H1 (cell line): ENCODE measurements at regions not wholly inside any gene's neighbourhood (a gene's known extent, or its start where the extent isn't known, plus 50 kb on each side); places are given as distances from the start of the nearest gene placed in this dataset.

ENCODE experiments used
- CHD1 ChIP-seq: IDR thresholded peaks from 2 replicates; pipeline ENCODE4 v1.6.1; 2012; ENCODE audit warnings: low read depth, low read length, improper control_type of control experiment
- CTCF ChIP-seq, 3 experiments: IDR thresholded peaks; 1 replicate in 2 of 3; 2 replicates in 1 of 3; pipeline versions ENCODE4 v1.5.1 to v1.6.1; 2011; ENCODE audit warnings: low read length in 3 of 3, mild to moderate bottlenecking in 3 of 3, inconsistent platforms in 2 of 3, low read depth in 1 of 3, moderate library complexity in 1 of 3; ENCODE audit not compliant: insufficient read depth in 1 of 3; ENCODE audit errors: control extremely low read depth in 1 of 3
- MAX ChIP-seq: IDR thresholded peaks from 2 replicates; pipeline ENCODE4 v1.6.1; 2012; ENCODE audit warnings: inconsistent platforms
- POLR2A ChIP-seq, 2 experiments: IDR thresholded peaks; 1 replicate in 1 of 2; 2 replicates in 1 of 2; pipeline ENCODE4 v1.6.1; 2011; ENCODE audit warnings: low read depth in 2 of 2, low read length in 2 of 2, mild to moderate bottlenecking in 2 of 2; ENCODE audit errors: control extremely low read depth in 1 of 2
- RAD21 ChIP-seq, 2 experiments: IDR thresholded peaks in 1 of 2; conservative IDR thresholded peaks in 1 of 2; 2 replicates each; pipeline ENCODE4 v1.6.1; 2011; ENCODE audit warnings: low read depth in 2 of 2, low read length in 2 of 2, improper control_type of control experiment in 1 of 2, inconsistent platforms in 1 of 2, mild to moderate bottlenecking in 1 of 2, moderate library complexity in 1 of 2
- YY1 ChIP-seq: IDR thresholded peaks from 2 replicates; pipeline ENCODE4 v1.6.1; 2011; ENCODE audit warnings: low read depth, mild to moderate bottlenecking, low read length

GRCh38 chr6:168803874-168804273 lies 362.9 kb downstream of the SMOC2 start:
- TF ChIP-seq CTCF (IDR thresholded peaks at IDR 0.05; ENCODE audit: control extremely low read depth in 1 of 3, insufficient read depth in 1 of 3, low read depth in 1 of 3, low read length in 3 of 3), result no peak
- TF ChIP-seq CHD1, result no peak
- TF ChIP-seq MAX, result no peak
- TF ChIP-seq POLR2A (IDR thresholded peaks at IDR 0.05; ENCODE audit: control extremely low read depth in 1 of 2, low read depth in 2 of 2, low read length in 2 of 2), result no peak
- no peak for TF ChIP-seq RAD21 (IDR thresholded peaks at IDR 0.05 in 1 of 2, conservative IDR thresholded peaks at IDR 0.05 in 1 of 2; ENCODE audit: low read depth in 2 of 2, low read length in 2 of 2)
- no peak for TF ChIP-seq YY1
